ENCODE measurements at regions not wholly inside any gene's neighbourhood (a gene's known extent, or its start where the extent isn't known, plus 50 kb on each side); places are given as distances from the start of the nearest gene placed in this dataset.

DNA sequence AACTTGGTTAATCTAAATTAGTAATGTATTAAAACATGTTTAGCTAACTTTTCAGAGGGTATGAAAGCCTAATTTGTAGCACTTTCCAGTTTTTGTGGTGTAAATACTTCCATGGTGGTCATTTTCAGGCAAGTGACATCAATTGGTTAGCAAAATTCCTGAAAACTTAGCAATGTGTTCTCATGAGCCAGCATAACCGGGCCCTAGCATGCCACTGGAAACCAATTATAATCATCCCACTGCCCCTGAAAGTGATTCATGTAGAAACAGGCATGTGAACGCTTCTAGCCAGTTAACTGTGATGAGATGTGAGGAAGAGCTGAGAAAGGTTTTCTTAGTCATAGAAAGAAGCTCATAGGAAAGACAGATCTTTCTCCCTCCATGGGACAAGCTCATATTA lies 417.2 kb downstream of the TLR4 start:
- no peaks in the 10 kb centered on the region for H3K27me3 ChIP-seq (ENCODE audit: control insufficient read depth, insufficient read depth, low read length, poor library complexity, severe bottlenecking)
- TF ChIP-seq CTCF (conservative IDR thresholded peaks at IDR 0.05), result no peak
- H3K9ac ChIP-seq (ENCODE audit: extremely low read depth, low read length, poor library complexity, severe bottlenecking), result no peak overlapping the region
- no peaks in the 10 kb centered on the region for H3K9me3 ChIP-seq (ENCODE audit: control insufficient read depth, low read length)
- H3K4me1 Mint-ChIP-seq, result no peaks in the 10 kb centered on the region
- H3K9me3 Mint-ChIP-seq, result no peaks in the 10 kb centered on the region
- H3K36me3 Mint-ChIP-seq (ENCODE audit: low read depth), result no peaks in the 10 kb centered on the region
- H3K27ac ChIP-seq (ENCODE audit: low read depth, low read length), result no peak overlapping the region
- no peak overlapping the region for H3K4me3 Mint-ChIP-seq
- WGBS, 2 experiments (ENCODE audit: insufficient coverage in 1 of 2, insufficient read length in 1 of 2), result 48 to 100% methylated on average over 1 to 2 of the region's 2 CpGs
- no peak overlapping the region for H3K4me3 ChIP-seq (ENCODE audit: low read length)
- no peaks in the 10 kb centered on the region for H3K36me3 ChIP-seq (ENCODE audit: control insufficient read depth, insufficient read depth, low read length)
- DNase-seq, result no peak
- no peaks in the 10 kb centered on the region for H3K4me1 ChIP-seq (ENCODE audit: control insufficient read depth, insufficient read depth, low read length)
- H3K27ac Mint-ChIP-seq, result no peak overlapping the region
- no peaks in the 10 kb centered on the region for H3K27me3 Mint-ChIP-seq (ENCODE audit: insufficient read depth)

- H3K9ac ChIP-seq (ENCODE audit: extremely low read depth, low read length, poor library complexity, severe bottlenecking), result no peak overlapping the region
- no peaks in the 10 kb centered on the region for H3K9me3 Mint-ChIP-seq
- no peaks in the 10 kb centered on the region for H3K36me3 ChIP-seq (ENCODE audit: control insufficient read depth, insufficient read depth, low read length)
- H3K27ac ChIP-seq (ENCODE audit: low read depth, low read length), result no peak overlapping the region
- H3K27me3 Mint-ChIP-seq (ENCODE audit: insufficient read depth), result no peaks in the 10 kb centered on the region
- no peak overlapping the region for H3K4me3 Mint-ChIP-seq
- no peaks in the 10 kb centered on the region for H3K27me3 ChIP-seq (ENCODE audit: control insufficient read depth, insufficient read depth, low read length, poor library complexity, severe bottlenecking)
- no peak overlapping the region for H3K4me3 ChIP-seq (ENCODE audit: low read length)
- H3K4me1 Mint-ChIP-seq, result no peaks in the 10 kb centered on the region
- 86 to 89% methylated on average over 1 to 2 of the region's 2 CpGs for WGBS, 2 experiments (ENCODE audit: insufficient coverage in 1 of 2, insufficient read length in 1 of 2)
- H3K9me3 ChIP-seq (ENCODE audit: control insufficient read depth, low read length), result no peaks in the 10 kb centered on the region
- H3K27ac Mint-ChIP-seq, result no peak overlapping the region
- no peak for DNase-seq
- H3K4me1 ChIP-seq (ENCODE audit: control insufficient read depth, insufficient read depth, low read length), result no peaks in the 10 kb centered on the region
- TF ChIP-seq CTCF (conservative IDR thresholded peaks at IDR 0.05), result no peak
- H3K36me3 Mint-ChIP-seq (ENCODE audit: low read depth), result no peaks in the 10 kb centered on the region
These were observed 424.1 kb downstream of the TLR4 start for GRCh38 chr9:118128313-118128712.

DNA sequence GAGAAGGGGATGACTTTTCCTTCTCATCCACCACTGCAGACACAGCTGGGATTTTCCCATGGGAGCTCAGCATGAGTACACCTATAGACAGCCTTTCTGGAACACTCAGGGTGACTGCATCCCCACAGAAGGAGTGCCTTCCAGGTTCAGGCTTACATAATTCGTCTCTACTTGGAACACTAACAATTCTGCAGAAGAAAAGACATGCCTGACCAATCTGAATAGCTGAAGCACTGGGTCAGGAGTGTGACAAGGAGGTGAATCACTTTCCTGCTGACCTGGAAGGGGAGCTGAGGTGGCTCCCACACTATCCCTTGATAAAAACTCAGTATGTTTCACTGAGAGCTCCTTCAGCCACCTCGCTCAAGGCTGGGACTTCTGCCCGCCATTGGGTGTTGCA lies 425.3 kb downstream of the TLR4 start:
- 90 to 92% methylated on average over 2 to 3 of the region's 3 CpGs for WGBS, 2 experiments (ENCODE audit: insufficient coverage in 1 of 2, insufficient read length in 1 of 2)
- no peaks in the 10 kb centered on the region for H3K4me1 ChIP-seq (ENCODE audit: control insufficient read depth, insufficient read depth, low read length)
- no peaks in the 10 kb centered on the region for H3K9me3 Mint-ChIP-seq

More for the DNA sequence above, 425.3 kb downstream of the TLR4 start:
- Histone ChIP-seq H3K9me3 (ENCODE audit: control insufficient read depth, low read length) (no peaks in the 10 kb centered on the region), H3K9ac (ENCODE audit: extremely low read depth, low read length, poor library complexity, severe bottlenecking) (no peak overlapping the region), H3K27ac (ENCODE audit: low read depth, low read length) (no peak overlapping the region), H3K4me3 (ENCODE audit: low read length) (no peak overlapping the region), H3K36me3 (ENCODE audit: control insufficient read depth, insufficient read depth, low read length) (no peaks in the 10 kb centered on the region), H3K27me3 (ENCODE audit: control insufficient read depth, insufficient read depth, low read length, poor library complexity, severe bottlenecking) (no peaks in the 10 kb centered on the region)
- no peak for DNase-seq
- Mint-ChIP-seq H3K4me3 (no peak overlapping the region), H3K27me3 (ENCODE audit: insufficient read depth) (no peaks in the 10 kb centered on the region), H3K4me1 (no peaks in the 10 kb centered on the region), H3K27ac (no peak overlapping the region), H3K36me3 (ENCODE audit: low read depth) (no peaks in the 10 kb centered on the region)
- no peak for TF ChIP-seq CTCF (conservative IDR thresholded peaks at IDR 0.05)

Data from endodermal cell (in vitro differentiated cells).